ENCODE measurements at regions not wholly inside any gene's neighbourhood (a gene's known extent, or its start where the extent isn't known, plus 50 kb on each side); places are given as distances from the start of the nearest gene placed in this dataset.
"Not testable (repeated sequence)": the region's sequence is repeated elsewhere in the genome, so short reads cannot be mapped to it uniquely, and the experiment has no call there.

GRCh38 chr15:70602834-70603560 lies 160.4 kb downstream of the UACA start:
- no peak for DNase-seq (ENCODE audit: low read depth in 2 of 2)

GRCh38 chr15:70602281-70602680 lies 161.1 kb downstream of the UACA start:
- DNase-seq (ENCODE audit: low read depth in 2 of 2): no peak

- DNase-seq (ENCODE audit: low read depth in 2 of 2): no peak
These were observed 165.4 kb downstream of the UACA start for GRCh38 chr15:70597945-70598344.

DNA sequence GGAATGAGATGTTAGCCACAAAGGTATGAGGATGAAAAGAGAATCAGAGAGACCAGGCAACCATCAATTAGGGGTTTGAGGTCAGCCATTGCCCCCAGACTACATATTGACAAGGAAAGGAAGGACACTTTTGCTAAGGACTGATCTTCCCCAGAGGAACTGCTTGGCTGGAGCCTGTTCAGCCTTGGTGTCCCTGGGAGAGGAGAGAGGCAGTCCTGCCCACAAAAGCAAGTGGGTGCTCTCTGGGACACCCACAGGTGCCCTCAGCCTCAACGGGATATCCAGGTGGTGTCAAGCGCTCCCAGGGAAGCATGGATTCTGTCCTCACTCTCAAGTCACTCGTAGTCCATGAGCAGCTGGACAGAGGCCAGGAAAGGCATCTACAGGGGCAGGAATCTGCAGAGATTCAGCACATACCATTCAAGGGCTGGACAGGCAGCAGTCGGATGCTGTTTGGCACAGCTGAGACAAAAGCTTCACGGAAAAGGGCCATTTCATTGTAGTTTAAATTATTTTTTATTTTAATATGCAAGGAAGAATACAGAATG lies 166.2 kb downstream of the UACA start:
- no peak for DNase-seq (ENCODE audit: low read depth in 2 of 2)

GRCh38 chr15:70596354-70597055 lies 166.9 kb downstream of the UACA start:
- peak in 1 of 2 experiments; percentile 63 for DNase-seq (ENCODE audit: low read depth in 2 of 2)

GRCh38 chr15:70593795-70594194 lies 169.6 kb downstream of the UACA start:
- no peak for DNase-seq (ENCODE audit: low read depth in 2 of 2)

GRCh38 chr15:70589728-70590127 lies 173.6 kb downstream of the UACA start:
- DNase-seq (ENCODE audit: low read depth in 2 of 2): no peak

GRCh38 chr15:70589221-70589620 lies 174.1 kb downstream of the UACA start:
- DNase-seq (ENCODE audit: low read depth in 2 of 2): peak; percentile 90 to 91

DNA sequence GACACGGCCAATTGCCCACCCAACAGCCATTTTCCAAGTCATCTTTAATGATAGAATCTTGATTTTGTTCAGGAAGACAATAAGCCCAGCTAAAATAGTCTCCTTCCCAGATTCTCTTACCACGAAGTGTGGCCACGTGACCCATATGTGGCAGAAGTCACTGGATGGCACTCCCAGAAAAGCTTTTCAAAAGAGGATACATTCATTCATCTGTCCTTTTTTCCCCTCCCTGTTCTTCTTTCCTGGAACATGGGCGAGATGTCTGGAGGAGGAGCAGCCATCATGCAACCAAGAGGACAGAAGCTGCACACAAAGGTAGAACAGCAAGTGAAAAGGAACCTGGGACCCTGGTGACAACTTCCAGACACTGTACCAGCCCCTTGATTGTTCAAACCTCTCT lies 174.7 kb downstream of the UACA start:
- no peak for DNase-seq (ENCODE audit: low read depth in 2 of 2)

GRCh38 chr15:70587896-70588567 lies 175.3 kb downstream of the UACA start:
- DNase-seq (ENCODE audit: low read depth in 2 of 2): no peak

- not testable (repeated sequence) for DNase-seq (ENCODE audit: low read depth in 2 of 2)
These were observed 176.2 kb downstream of the UACA start for GRCh38 chr15:70587012-70587634.

GRCh38 chr15:70586241-70586640 lies 177.1 kb downstream of the UACA start:
- DNase-seq (ENCODE audit: low read depth in 2 of 2): no peak

GRCh38 chr15:70585707-70586034 lies 177.7 kb downstream of the UACA start:
- no peak for DNase-seq (ENCODE audit: low read depth in 2 of 2)

DNA sequence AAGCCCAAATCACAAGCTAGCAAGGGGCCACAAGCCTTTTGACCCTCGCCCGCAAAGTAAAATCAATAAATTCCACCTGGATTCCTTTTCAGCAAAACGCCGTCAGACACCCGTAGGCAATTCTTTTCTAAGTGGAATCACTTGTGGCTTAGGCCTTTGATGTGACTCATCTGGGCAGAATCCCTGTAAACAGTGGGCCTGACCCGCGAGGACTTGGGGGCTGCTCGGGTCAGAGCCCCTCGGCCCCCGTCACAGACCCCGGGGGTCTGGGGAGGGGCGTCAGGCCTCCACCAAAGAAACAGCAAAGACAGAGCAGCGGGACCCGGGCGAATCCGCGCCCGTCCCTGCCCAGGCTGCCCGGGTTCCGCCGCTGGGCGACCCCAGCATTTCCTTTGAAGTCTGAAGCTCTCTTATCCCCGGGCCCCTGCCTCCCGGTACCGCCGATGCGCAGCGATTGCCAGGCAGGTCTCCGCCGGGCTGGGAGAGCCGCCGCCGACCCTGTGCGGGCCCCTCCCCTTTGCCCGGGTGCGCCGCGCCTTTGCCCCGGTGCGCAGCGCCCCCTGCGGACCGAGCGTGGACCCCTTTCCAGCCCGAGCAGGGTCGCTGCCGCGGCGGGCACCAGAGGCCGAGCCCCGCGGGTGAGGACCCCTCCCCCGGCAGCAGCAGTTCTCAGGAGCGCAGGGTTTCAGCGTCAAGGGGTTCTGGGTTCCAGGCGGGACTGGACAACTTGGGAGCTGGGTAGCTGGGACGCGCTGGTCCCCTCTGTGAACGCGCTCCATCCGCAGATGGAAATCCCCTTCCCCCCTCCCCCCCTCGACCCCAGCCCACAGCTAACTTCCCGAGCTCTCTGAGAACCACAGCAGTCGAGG lies 178.3 kb downstream of the UACA start:
- DNase-seq (ENCODE audit: low read depth in 2 of 2): no peak

DNA sequence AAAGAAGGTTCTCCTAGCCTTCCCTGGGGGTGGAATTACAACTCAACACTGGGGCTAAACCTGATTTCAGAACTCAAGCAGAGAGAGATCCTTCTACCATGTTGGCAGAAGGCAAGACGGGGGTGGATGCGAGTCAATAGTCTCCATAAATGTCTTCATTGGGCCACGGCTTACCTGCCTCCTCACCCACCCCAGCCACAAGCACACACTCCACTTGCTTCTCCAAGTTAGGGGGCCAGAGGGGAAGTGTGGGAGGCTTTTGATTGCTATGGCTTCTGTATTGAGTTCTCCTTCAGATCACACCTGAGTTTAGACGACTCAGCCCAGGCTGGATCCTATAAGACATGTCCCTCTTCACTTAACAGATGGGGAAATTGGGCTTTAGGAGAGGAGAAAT lies 178.9 kb downstream of the UACA start:
- no peak for DNase-seq (ENCODE audit: low read depth in 2 of 2)

- DNase-seq (ENCODE audit: low read depth in 2 of 2): no peak
These were observed 180.4 kb downstream of the UACA start for GRCh38 chr15:70583006-70583405.

GRCh38 chr15:70582143-70582945 lies 181.0 kb downstream of the UACA start:
- DNase-seq (ENCODE audit: low read depth in 2 of 2): no peak

DNA sequence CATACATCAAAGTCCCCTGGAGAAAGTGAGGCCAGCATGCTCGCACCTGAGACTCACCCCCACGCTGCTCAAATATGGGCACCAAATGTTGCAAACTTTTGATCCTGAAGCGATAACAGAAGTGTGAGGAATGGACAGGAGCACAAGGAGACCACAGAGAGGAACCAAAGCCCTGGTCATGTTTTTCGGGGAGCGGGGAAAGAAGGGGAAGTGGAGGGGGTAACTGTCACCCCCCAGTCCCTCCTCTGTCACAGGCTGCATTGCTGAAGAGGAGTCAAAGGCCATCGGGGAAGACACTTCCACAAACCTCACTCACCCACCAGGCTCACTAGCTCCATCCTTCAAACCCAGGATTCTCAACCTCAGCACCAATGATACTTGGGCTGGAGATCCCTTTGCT lies 182.4 kb downstream of the UACA start:
- no peak for DNase-seq (ENCODE audit: low read depth in 2 of 2)

DNA sequence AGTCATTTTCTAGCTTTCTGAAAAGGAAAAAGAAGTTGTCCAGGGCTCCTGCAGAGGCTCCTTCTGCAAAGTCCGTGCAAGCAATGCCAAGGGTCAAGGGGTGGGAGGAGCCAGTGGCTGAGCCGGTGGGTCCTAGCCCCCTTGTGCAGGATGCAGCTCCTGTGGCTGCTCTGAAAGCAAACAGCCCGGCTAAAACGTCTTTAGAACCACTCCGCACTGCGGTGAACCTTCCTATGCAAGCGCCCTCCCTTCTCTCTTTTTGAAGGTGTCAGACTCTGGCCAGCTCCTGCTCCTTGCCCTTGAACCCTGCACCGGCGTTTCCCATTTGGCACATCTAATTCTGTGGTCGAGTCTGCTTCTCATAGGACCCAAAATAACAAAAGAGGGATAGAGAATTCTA lies 183.1 kb downstream of the UACA start:
- no peak for DNase-seq (ENCODE audit: low read depth in 2 of 2)

- no peak for DNase-seq (ENCODE audit: low read depth in 2 of 2)
These were observed 183.6 kb downstream of the UACA start for GRCh38 chr15:70579766-70580165.

All from fibroblast of skin of left biceps (primary cell).